ENCODE measurements at regions not wholly inside any gene's neighbourhood (a gene's known extent, or its start where the extent isn't known, plus 50 kb on each side); places are given as distances from the start of the nearest gene placed in this dataset.

DNA sequence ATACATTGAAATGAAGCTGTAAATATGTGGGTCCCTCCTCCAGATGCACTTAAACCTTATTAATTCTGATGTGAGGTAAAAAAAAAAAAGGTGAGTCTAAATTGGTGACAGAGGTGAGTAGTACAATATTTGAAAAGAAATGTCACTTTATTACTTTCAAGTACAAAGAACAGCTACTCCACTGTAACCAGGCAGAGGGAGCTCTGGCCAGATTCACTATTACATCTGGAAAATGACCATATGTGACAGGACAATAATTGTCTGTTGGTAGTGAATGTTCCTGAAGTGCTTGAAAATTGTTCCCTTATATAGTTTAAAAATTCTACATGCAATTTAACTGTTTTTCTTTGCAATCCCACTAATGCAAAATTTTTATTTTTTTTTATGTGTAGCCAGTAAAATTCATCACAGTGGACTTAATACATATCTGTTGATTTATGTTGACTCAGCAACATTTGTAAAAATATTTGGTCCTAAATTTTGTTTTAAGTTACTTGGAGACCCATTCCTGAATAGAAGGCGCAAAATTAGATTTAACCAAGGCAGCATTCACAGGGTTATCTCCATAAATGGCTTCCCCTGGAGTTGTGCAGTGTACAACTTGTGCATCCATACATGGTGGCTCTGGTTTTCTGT lies 231.9 kb upstream of the TBC1D5 start:
- H3K36me3 Mint-ChIP-seq (ENCODE audit: low read depth) = no peaks in the 10 kb centered on the region
- no peaks in the 10 kb centered on the region for H3K4me1 Mint-ChIP-seq
- no peak for DNase-seq
- peaks cover 5% of the 10 kb centered on the region for H3K27me3 Mint-ChIP-seq
- ChIA-PET POLR2A (no interaction called here), CTCF (no interaction called here)
- no peak overlapping the region for H3K4me3 Mint-ChIP-seq
- H3K27ac Mint-ChIP-seq = no peak overlapping the region
- no peaks in the 10 kb centered on the region for H3K9me3 Mint-ChIP-seq

DNA sequence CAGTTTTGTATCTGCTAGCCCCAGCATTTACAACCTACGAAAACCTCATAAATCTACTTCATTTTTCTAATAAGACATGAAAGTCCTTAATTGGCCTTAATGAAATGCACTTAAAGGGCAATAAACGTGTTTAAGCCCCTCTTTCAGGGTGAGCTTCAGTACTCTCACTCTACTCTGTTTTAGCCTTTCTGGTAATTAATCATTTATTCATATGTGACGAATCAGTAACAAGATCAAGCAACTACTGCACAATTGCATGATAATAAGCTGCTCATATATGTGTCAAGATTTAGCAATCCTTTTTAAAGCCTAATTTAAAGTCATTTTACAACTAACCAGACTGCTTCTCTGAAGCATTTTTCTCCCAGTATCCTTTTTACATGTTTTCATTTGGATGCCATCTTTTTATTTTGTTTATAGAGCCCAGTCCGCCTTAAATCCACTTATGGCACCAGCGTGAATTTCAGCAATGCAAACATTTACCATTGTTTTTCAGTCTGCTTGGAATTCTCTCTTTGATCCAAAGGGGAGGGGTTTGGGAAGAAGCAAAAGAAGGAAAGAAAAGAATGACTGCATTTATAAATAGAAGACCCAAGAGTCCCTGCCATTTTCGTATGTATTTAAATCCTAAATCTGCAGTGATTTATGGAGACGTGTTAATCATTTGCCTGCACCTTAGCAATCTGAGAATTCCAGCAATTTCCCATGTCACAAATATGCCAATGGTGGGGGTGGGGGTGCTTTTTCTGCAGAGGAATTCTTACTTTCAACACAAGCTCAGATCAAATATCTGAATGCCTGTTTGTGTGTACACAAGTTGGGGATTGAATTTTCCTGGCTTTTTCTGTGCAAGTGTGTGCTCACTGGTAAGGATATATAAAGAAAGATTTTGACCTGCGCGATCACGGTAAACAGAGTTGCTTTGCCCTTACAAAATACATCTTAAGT lies 230.8 kb upstream of the TBC1D5 start:
- ChIA-PET POLR2A (no interaction called here), CTCF (no interaction called here)
- Mint-ChIP-seq H3K9me3 (no peaks in the 10 kb centered on the region), H3K36me3 (ENCODE audit: low read depth) (no peaks in the 10 kb centered on the region), H3K27me3 (peaks cover 5% of the 10 kb centered on the region), H3K4me3 (no peak overlapping the region), H3K27ac (no peak overlapping the region), H3K4me1 (no peaks in the 10 kb centered on the region)
- DNase-seq = no peak

DNA sequence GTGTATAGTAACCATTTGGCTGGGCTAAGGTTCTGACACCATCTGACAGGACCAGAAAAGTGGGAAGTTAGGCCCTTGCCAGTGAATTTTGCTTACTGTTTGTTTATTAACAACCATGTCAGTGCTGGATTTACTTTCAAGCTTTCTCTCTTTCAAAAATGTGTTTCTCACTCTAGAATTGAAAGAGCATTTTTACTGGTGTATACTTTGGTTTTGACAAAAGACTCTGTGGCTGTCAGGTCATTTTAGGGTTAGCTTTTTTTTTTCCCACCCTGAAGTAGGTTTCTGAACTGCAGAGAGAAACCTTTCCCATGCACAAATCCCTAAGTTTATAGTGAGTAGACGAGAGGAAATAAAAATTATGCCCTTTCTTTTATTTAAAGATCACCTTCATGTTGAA lies 230.0 kb upstream of the TBC1D5 start:
- Mint-ChIP-seq H3K36me3 (ENCODE audit: low read depth) (no peaks in the 10 kb centered on the region), H3K9me3 (no peaks in the 10 kb centered on the region), H3K27me3 (peaks cover 3% of the 10 kb centered on the region), H3K4me1 (no peaks in the 10 kb centered on the region), H3K4me3 (no peak overlapping the region), H3K27ac (no peak overlapping the region)
- DNase-seq = no peak
- CTCF ChIA-PET = no interaction called here
- POLR2A ChIA-PET = no interaction called here

DNA sequence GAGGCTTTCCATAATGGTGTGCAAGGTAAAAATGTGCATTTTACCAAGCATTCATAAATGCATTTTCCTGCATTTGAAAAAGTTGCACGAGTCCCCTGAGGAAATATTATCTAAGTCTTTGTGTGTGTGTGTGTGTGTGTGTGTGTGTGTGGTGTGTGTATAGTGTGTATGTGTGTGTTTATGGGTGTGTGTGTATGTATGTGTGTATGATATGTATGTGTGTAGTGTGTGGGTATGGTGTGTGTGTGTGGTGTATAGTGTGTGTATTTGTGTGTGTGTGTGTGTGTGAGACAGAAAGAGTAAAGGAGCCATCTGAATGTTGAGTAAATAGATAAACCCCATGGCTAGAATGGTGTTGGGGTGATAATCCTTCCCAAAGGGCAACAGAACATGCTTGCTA lies 229.6 kb upstream of the TBC1D5 start:
- H3K9me3 Mint-ChIP-seq = no peaks in the 10 kb centered on the region
- ChIA-PET CTCF (no interaction called here), POLR2A (no interaction called here)
- peaks cover 3% of the 10 kb centered on the region for H3K27me3 Mint-ChIP-seq
- no peak overlapping the region for H3K4me3 Mint-ChIP-seq
- no peaks in the 10 kb centered on the region for H3K36me3 Mint-ChIP-seq (ENCODE audit: low read depth)
- no peak overlapping the region for H3K27ac Mint-ChIP-seq
- no peaks in the 10 kb centered on the region for H3K4me1 Mint-ChIP-seq
- DNase-seq = no peak

DNA sequence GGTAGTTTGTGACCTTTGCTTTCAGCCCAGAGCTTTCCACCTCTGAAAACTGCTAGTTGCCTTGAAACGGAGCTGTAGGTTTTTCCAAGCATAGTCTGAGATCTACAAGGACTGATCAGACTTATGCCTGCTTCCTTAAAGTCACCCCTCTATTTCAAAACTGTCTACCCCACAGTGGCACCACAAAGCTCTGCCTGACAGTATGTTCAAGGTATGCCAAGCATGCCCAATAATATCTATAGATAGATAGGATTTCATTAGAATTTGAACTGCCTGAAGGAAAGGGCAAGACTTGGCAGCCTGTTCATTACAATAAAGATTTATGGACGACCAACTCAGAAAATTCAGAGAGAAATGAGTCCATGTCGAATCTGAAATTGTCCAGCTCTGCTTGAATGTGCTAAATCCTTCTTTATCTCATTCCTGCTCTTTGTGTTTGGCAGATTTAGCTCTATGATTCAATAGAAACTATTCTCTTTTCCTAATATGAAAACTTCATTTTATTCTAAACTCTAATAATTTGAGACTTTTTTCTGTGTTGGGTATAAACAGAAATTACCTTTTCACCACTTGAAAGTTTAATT lies 227.6 kb upstream of the TBC1D5 start:
- Mint-ChIP-seq H3K36me3 (ENCODE audit: low read depth) (no peaks in the 10 kb centered on the region), H3K27ac (no peak overlapping the region)
- POLR2A ChIA-PET = no interaction called here

DNA sequence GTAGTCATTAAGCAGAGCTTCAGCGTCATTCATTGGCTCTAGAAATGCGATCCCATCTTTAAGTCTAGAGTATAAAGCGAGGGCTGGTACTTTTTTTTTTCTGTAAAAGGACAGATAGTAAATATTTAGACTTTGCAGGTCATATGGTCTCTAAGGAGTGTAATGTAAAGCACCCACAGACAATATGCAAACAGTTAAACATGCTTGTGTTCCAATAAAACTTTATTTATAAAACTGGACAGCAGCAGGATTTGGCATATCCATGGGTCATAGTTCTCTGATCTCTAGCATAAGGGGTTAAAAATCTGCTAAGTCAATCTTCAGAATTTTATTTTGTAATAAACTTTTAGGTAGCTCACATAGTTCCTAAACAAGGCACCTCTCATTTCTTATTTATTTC lies 226.8 kb upstream of the TBC1D5 start:
- H3K36me3 Mint-ChIP-seq (ENCODE audit: low read depth) = no peaks in the 10 kb centered on the region
- no peaks in the 10 kb centered on the region for H3K9me3 Mint-ChIP-seq
- DNase-seq = no peak
- no peak overlapping the region for H3K4me3 Mint-ChIP-seq
- ChIA-PET POLR2A (no interaction called here), CTCF (no interaction called here)
- peaks cover 3% of the 10 kb centered on the region for H3K27me3 Mint-ChIP-seq
- no peaks in the 10 kb centered on the region for H3K4me1 Mint-ChIP-seq
- no peak overlapping the region for H3K27ac Mint-ChIP-seq

More for the DNA sequence above, 227.6 kb upstream of the TBC1D5 start:
- no peak overlapping the region for H3K4me3 Mint-ChIP-seq
- DNase-seq = no peak
- CTCF ChIA-PET = no interaction called here
- no peaks in the 10 kb centered on the region for H3K4me1 Mint-ChIP-seq
- H3K27me3 Mint-ChIP-seq = peaks cover 3% of the 10 kb centered on the region
- no peaks in the 10 kb centered on the region for H3K9me3 Mint-ChIP-seq

DNA sequence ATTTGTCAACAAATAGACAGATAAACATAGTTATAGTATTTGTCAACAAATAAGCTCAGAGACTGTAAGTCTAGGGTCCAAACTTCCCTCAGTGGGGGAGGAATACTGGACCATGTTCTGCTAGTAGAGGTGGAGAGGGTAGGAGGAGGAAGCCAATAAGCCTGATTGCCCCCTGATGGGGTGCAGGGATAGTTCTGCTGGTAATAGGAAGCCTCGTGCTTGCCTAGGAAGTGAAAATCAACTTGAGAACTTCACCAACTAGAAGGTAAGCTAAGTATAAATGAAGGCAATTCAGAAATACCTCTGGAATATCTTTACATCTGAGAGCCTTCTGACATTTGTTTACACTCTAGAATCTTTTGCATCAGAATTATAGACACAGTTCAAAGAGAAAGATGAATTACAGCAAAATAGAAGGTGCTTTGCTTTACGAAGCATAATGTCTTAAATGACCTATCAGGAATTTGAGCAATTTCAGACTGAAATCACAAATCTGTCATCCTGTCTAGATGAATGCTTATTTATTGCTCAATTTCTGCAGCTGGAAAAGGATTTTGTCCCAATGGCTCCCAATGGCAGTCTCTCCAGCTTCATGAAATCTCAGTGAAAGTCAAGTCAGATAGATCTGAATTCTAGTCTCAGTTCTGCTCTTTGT lies 225.6 kb upstream of the TBC1D5 start:
- H3K4me3 Mint-ChIP-seq = no peak overlapping the region
- H3K36me3 Mint-ChIP-seq (ENCODE audit: low read depth) = no peaks in the 10 kb centered on the region
- ChIA-PET POLR2A (no interaction called here), CTCF (interaction anchor here (1.2 kb wide), 1 partner anchor 11 kb away, joined by 3 read pairs; no protein-coding TSS in a partner anchor)
- DNase-seq = no peak
- H3K9me3 Mint-ChIP-seq = no peaks in the 10 kb centered on the region
- H3K27ac Mint-ChIP-seq = no peak overlapping the region
- no peaks in the 10 kb centered on the region for H3K4me1 Mint-ChIP-seq
- peaks cover 3% of the 10 kb centered on the region for H3K27me3 Mint-ChIP-seq

DNA sequence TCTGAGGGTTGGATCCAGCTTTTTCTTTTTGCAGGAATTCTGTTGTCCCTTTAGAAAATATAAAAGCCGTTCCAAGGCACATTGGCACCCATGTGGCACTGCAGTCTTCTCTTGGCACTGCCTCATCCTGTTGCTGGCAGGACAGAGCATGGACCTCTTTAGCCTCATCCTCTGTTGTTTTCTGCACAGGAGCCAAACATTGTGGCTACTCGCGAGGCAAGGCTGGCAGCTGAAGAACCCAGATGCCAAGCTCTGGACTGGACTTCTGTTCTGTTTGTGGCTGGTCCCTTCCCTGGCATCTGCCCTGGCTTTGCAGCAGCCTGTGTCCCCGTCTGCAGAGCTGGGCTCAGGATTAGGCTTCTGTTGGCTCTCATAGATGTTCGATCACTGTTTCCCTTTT lies 224.7 kb upstream of the TBC1D5 start:
- Mint-ChIP-seq H3K27me3 (peaks cover 4% of the 10 kb centered on the region), H3K9me3 (no peaks in the 10 kb centered on the region), H3K36me3 (ENCODE audit: low read depth) (no peaks in the 10 kb centered on the region), H3K4me3 (no peak overlapping the region), H3K27ac (no peak overlapping the region), H3K4me1 (no peaks in the 10 kb centered on the region)
- DNase-seq = no peak
- ChIA-PET CTCF (no interaction called here), POLR2A (no interaction called here)

DNA sequence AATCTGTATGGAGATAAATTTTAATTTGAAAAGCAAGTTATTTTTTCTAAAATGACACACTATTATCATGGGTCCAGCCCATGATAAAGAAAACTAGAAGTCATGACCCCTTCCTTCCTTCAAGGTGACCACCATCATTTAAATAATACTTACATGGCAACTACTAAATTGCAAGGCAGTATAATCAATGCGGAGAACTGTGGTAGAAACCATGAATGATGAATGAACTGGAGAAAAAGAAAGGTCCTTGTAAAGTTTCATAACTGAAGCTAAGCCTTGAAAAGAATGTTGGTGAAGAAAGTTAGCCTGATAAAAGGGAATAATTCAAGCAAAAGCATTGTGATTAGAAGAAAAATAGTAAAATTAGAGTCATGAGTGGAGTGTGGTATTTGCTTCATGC lies 222.9 kb upstream of the TBC1D5 start:
- Mint-ChIP-seq H3K9me3 (no peaks in the 10 kb centered on the region), H3K4me3 (no peak overlapping the region), H3K4me1 (no peaks in the 10 kb centered on the region), H3K27me3 (peaks cover 2% of the 10 kb centered on the region), H3K27ac (no peak overlapping the region), H3K36me3 (ENCODE audit: low read depth) (no peaks in the 10 kb centered on the region)
- ChIA-PET POLR2A (no interaction called here), CTCF (no interaction called here)
- DNase-seq = no peak

DNA sequence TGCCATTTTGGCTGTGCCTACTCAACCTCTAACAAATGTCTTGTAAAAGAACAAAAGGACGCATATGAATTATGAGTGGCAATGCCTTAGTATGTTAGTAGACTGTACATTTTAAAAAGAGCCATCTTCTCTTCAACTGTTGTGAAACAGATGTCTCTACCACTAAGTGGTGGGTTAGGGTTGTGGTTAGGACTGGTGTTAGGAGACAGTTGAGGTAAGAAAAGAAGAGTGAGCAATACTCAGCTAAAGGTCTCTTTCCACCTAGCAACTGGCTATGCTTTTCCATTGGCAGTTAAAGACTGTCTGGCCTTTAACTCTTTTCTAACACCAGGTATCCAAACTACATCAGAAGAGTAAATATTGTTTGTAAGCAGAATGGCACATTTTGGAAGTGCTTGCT lies 221.7 kb upstream of the TBC1D5 start:
- Mint-ChIP-seq H3K27me3 (peaks cover 2% of the 10 kb centered on the region), H3K4me3 (no peak overlapping the region), H3K36me3 (ENCODE audit: low read depth) (no peaks in the 10 kb centered on the region), H3K9me3 (no peaks in the 10 kb centered on the region), H3K4me1 (no peaks in the 10 kb centered on the region), H3K27ac (no peak overlapping the region)
- CTCF ChIA-PET = no interaction called here
- no peak for DNase-seq
- POLR2A ChIA-PET = no interaction called here

DNA sequence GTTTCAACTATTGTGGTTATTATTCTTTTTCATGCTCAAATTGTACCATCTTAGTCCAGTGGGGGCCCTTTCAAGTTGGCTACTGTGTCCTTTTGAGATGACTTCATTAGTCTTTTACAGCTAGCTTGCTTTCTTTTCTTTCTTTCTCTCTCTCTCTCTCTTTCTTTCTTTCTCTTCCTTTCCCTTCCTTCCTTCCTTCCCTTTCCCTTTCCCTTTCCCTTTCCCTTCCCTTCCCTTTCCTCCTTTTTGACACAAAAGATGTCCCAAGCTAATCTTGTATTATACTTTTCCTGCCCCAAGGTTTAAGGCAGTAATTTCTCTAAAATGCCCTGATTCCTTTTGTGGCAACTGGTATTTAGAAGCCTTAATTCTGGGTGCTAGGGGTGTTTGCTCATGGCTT lies 213.0 kb upstream of the TBC1D5 start:
- H3K4me1 Mint-ChIP-seq = no peaks in the 10 kb centered on the region
- ChIA-PET POLR2A (no interaction called here), CTCF (no interaction called here)
- H3K27ac Mint-ChIP-seq = no peak overlapping the region
- no peak overlapping the region for H3K4me3 Mint-ChIP-seq
- DNase-seq = no peak
- no peaks in the 10 kb centered on the region for H3K36me3 Mint-ChIP-seq (ENCODE audit: low read depth)
- peaks cover 4% of the 10 kb centered on the region for H3K9me3 Mint-ChIP-seq
- peaks cover 6% of the 10 kb centered on the region for H3K27me3 Mint-ChIP-seq

DNA sequence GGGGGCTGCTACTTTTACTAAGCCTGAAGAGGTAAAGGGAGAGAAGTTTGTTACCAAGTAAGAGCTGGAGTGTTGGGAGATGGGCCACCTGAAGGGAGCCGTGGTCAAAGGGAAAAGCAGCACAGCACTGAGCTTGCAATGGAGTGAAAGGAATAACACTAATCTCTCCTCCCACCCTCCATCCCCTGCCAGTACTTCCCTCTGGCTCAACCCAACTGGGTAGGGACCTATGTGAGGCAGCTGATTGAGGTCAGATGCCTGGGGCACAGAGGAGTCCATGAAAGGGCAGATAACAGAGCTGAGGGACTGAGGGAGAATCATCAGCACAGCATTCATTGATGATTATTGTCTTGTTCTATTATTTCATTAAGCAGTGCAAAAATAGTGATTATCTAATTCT lies 212.4 kb upstream of the TBC1D5 start:
- Mint-ChIP-seq H3K36me3 (ENCODE audit: low read depth) (no peaks in the 10 kb centered on the region), H3K4me1 (no peaks in the 10 kb centered on the region), H3K27me3 (peaks cover 6% of the 10 kb centered on the region), H3K27ac (no peak overlapping the region), H3K4me3 (no peak overlapping the region), H3K9me3 (peaks cover 5% of the 10 kb centered on the region)
- no peak for DNase-seq
- POLR2A ChIA-PET = no interaction called here
- CTCF ChIA-PET = no interaction called here

DNA sequence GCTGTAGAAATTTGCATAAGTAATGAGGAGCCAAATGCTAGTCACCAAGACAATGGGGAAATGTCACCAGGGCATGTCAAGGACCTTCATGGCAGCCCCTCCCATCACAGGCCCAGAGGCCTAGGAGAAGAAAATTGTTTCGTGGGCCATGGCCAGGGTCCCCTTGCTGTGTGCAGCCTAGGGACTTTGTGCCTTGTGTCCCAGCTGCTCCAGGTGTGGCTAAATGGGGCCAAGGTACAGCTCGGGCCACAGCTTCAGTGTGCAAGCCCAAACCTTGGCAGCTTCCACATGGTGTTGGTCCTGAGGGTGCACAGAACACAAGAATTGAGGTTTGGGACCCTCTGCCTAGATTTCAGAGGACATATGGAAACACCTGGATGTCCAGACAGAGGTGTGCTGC lies 208.8 kb upstream of the TBC1D5 start:
- H3K4me3 Mint-ChIP-seq = no peak overlapping the region
- H3K4me1 Mint-ChIP-seq = no peaks in the 10 kb centered on the region
- H3K9me3 Mint-ChIP-seq = peaks cover 8% of the 10 kb centered on the region
- peaks cover 22% of the 10 kb centered on the region for H3K27me3 Mint-ChIP-seq
- POLR2A ChIA-PET = no interaction called here
- no peak overlapping the region for H3K27ac Mint-ChIP-seq
- no peak for DNase-seq
- H3K36me3 Mint-ChIP-seq (ENCODE audit: low read depth) = no peaks in the 10 kb centered on the region
- CTCF ChIA-PET = no interaction called here

Measured in activated CD4-positive, alpha-beta memory T cell treated with anti-CD3 and anti-CD28 coated beads, Interleukin-2, amount 10 ng/mL, durations not matched to agents 7 days and 5 days (primary cell).